Cardiac muscle cell (in vitro differentiated cells and primary cell): ENCODE measurements at regions not wholly inside any gene's neighbourhood (a gene's known extent, or its start where the extent isn't known, plus 50 kb on each side); places are given as distances from the start of the nearest gene placed in this dataset.

Experiments used
- DNase-seq, 2 donors: peaks; one replicate each; pipeline versions ENCODE4 v3.0.0 to v3.0.0-alpha.2; 2010 to 2017; ENCODE audit warnings: low read depth in 1 of 2, low spot score in 1 of 2
- H3K27ac ChIP-seq: fragments of 200-600 bp; sonication (generic); 2 replicates; pipeline ENCODE4 v1.5.1; 2016
- H3K27me3 ChIP-seq: fragments of 200-600 bp; sonication (generic); 2 replicates; pipeline ENCODE4 v1.6.0; 2016; ENCODE audit warnings: control low read depth
- H3K36me3 ChIP-seq: fragments of 200-600 bp; sonication (generic); 2 replicates; pipeline ENCODE4 v1.5.1; 2016; ENCODE audit warnings: control low read depth
- H3K4me1 ChIP-seq: fragments of 200-600 bp; sonication (generic); 2 replicates; pipeline ENCODE4 v1.8.1; 2017; ENCODE audit warnings: low read depth, mild to moderate bottlenecking, mixed run types
- H3K4me3 ChIP-seq: fragments of 200-600 bp; sonication (generic); 2 replicates; pipeline ENCODE4 v1.5.1; 2016; ENCODE audit warnings: mild to moderate bottlenecking
- H3K9me3 ChIP-seq: fragments of 200-600 bp; sonication (generic); 2 replicates; pipeline ENCODE4 v1.5.1; 2017; ENCODE audit warnings: low read depth, mild to moderate bottlenecking, control low read depth
- CTCF ChIP-seq: IDR thresholded peaks from 2 replicates; pipeline ENCODE4 v1.5.1; 2012; ENCODE audit warnings: low read depth, mild to moderate bottlenecking, low read length

- no peak for TF ChIP-seq CTCF
- DNase-seq, result peak in 1 of 2 donors; percentile 26
Measured at GRCh38 chr15:70281811-70282307, 184.1 kb upstream of the TLE3 start.

DNA sequence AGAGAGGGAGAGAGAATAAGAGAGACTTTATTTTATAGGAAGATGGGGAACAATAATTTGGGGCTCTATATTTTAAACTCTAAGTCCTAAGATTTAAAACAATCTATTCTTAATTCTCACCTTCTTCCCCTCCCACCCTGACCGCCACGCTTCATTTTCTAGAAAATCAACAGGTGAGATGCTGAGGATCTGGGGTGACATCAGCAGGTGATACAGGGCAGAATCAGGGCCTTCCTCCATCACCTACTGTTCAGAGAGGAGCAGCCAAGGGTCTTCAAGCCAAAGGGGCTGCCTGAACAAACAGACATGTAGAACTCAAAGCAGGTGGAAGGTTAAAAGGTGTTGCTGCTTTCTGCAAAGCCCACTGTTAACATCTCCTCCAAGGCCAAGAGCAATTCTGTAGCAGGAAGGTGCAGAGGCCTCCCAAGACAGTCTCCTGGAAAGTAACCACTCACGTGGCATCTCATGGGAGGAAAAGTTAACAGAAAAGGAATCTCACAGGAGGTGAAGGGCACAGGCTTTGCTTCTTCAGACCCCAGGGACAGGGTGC lies 183.6 kb upstream of the TLE3 start:
- TF ChIP-seq CTCF, result no peak
- no peak overlapping the region for H3K4me3 ChIP-seq
- no peaks in the 10 kb centered on the region for H3K9me3 ChIP-seq
- H3K4me1 ChIP-seq, result peaks cover 11% of the 10 kb centered on the region
- DNase-seq, result no peak
- H3K27me3 ChIP-seq, result peaks cover 65% of the 10 kb centered on the region
- H3K27ac ChIP-seq, result no peak overlapping the region
- no peaks in the 10 kb centered on the region for H3K36me3 ChIP-seq

More at GRCh38 chr15:70281811-70282307, 184.1 kb upstream of the TLE3 start:
- no peak overlapping the region for H3K4me3 ChIP-seq
- no peaks in the 10 kb centered on the region for H3K36me3 ChIP-seq
- no peak overlapping the region for H3K27ac ChIP-seq
- H3K4me1 ChIP-seq, result peaks cover 11% of the 10 kb centered on the region
- H3K9me3 ChIP-seq, result no peaks in the 10 kb centered on the region
- H3K27me3 ChIP-seq, result peaks cover 61% of the 10 kb centered on the region

DNA sequence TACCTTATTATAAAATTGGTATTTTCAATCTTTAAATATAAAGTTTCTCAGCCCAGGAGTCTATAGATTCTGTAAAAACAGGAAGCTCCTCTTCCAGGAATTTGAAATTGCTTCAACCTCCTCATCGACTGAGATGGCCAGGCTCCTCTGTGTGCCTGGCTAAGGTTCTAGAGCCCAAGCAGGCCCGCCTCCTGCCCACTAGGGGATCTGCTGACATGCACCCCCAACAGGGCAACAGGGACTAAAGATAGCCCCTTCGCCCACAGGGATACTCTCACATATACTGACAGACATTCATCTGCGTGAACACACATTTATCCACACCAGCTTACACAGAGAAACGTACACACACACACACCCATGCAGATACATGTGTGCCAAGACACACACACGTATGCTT lies 183.1 kb upstream of the TLE3 start:
- no peak for DNase-seq
- H3K9me3 ChIP-seq, result no peaks in the 10 kb centered on the region
- H3K36me3 ChIP-seq, result no peaks in the 10 kb centered on the region
- peaks cover 5% of the 10 kb centered on the region for H3K4me1 ChIP-seq
- TF ChIP-seq CTCF, result no peak
- no peak overlapping the region for H3K27ac ChIP-seq
- H3K4me3 ChIP-seq, result no peak overlapping the region
- H3K27me3 ChIP-seq, result peaks cover 65% of the 10 kb centered on the region

DNA sequence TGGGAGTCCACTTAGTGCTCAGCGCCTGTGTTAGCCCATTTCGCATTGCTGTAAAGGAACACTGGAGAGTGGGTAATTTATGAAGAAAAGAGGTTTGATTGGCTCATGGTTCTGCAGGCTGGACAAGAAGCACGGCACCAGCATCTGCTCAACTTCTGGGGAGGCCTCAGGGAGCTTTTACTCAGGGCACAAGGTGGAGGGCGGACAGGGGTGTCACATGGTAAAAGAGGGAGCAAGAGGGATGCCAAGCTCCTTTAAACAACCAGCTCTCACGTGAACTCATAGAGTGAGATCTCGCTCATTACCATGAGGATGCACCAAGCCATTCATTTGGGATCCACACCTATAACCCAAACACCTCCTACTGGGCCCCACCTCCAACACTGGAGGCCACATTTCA lies 181.4 kb upstream of the TLE3 start:
- no peak overlapping the region for H3K27ac ChIP-seq
- H3K4me1 ChIP-seq, result no peaks in the 10 kb centered on the region
- no peaks in the 10 kb centered on the region for H3K9me3 ChIP-seq
- no peak for TF ChIP-seq CTCF
- H3K36me3 ChIP-seq, result no peaks in the 10 kb centered on the region
- no peak overlapping the region for H3K4me3 ChIP-seq
- DNase-seq, result no peak
- peaks cover 70% of the 10 kb centered on the region for H3K27me3 ChIP-seq

- Histone ChIP-seq H3K4me1 (no peaks in the 10 kb centered on the region), H3K9me3 (no peaks in the 10 kb centered on the region), H3K4me3 (no peak overlapping the region), H3K27ac (no peak overlapping the region), H3K27me3 (peaks cover 65% of the 10 kb centered on the region), H3K36me3 (no peaks in the 10 kb centered on the region)
- TF ChIP-seq CTCF, result no peak
- no peak for DNase-seq
Measured at GRCh38 chr15:70278644-70279043, 180.9 kb upstream of the TLE3 start.

DNA sequence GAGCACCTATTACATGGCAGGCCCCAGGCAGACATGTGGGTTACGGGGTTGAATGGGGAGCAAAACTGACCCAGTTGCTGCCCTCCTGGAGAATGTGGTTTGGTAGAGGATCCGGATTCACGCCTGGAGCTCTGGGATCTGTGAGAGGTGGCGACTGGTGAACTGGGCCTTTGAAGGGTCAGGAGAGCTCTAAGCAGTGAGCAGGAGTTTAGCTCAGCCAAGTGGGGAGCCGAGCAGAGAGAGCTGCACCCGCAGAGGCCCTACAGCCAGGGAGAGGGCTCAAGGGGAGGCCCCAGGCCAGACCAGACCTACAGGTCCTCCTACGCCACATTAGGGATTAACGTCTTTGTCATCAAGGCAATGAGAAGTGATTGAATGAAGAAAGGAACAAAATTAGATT lies 179.8 kb upstream of the TLE3 start:
- DNase-seq, result no peak
- H3K4me3 ChIP-seq, result no peak overlapping the region
- no peaks in the 10 kb centered on the region for H3K36me3 ChIP-seq
- no peak overlapping the region for H3K27ac ChIP-seq
- peaks cover 9% of the 10 kb centered on the region for H3K4me1 ChIP-seq
- no peaks in the 10 kb centered on the region for H3K9me3 ChIP-seq
- TF ChIP-seq CTCF, result no peak
- H3K27me3 ChIP-seq, result peaks cover 59% of the 10 kb centered on the region
